GM19452 (cell line): ENCODE measurements at regions not wholly inside any gene's neighbourhood (a gene's known extent, or its start where the extent isn't known, plus 50 kb on each side); places are given as distances from the start of the nearest gene placed in this dataset.
"Not testable (repeated sequence)": the region's sequence is repeated elsewhere in the genome, so short reads cannot be mapped to it uniquely, and the experiment has no call there.

Experiments used
- ATAC-seq: cut with Tn5 transposase; IDR thresholded peaks from one replicate; pipeline ENCODE4 v1.9.1; 2021; ENCODE audit not compliant: unreplicated experiment

DNA sequence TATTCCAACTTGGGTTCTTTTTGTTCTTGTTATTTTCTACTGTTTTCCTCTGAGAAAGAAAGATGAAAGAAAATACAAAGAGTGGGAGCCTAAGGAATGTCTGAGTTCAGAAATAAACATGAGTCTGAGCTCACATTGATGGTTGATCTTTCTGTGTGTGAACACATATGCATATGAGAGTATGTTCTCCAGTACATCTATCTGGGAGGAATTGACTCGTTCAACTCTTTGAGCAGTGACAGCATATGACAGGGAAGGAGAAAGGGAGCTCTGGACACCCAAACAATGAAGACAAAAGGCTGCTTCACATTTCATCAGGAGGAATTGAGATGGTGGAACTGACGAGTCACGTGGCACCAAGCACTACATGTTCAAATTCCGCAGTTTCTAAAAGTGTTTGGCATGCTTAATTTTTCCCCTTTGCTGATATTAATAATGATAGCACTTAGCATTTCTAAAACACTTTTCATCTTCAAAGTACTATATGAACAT lies 229.8 kb upstream of the ACVR2A start:
- ATAC-seq: no peak

DNA sequence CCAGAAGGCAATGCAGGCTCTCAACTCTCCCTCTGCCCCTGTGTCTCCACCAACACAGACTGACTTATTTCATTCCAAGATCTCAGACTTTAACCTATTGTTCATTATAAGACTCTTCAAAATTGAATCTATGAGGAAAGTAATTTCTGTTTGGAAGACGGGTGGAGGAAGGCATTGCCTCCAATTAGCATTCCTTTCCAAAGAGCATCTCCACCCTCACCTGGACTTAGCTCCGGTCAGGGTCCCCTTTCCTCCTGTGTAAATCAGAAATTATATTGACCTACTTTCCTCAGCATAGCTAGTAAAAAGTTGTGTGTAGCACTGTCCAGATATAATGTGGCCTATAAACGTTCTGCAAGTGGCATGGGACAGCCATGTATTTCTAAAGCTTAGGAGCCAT lies 230.4 kb upstream of the ACVR2A start:
- ATAC-seq: no peak

DNA sequence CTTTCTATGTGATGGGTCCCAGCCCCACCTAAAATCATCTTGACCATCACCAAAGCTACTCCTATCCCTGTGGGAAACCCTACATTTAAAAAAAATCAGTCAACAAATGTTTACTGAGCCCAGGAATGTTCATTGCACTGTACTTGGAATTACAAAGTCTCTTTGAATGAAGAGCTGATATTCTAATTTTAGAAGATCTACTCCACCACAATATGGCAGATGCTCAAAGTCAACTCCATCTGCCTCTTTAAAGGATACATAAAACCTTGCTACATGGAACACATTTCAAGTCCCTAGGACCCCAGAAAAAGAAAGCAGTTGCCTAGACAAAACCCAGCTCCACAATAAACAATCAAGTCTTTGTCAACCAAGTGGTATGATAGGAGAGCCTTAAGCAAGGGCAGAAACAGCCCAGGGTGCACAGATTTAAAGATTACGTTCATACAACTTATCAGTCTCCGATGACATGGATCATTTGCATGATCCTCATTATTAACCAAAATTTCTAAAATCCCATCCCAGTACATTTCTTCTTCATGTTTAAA lies 234.3 kb upstream of the ACVR2A start:
- no peak for ATAC-seq

DNA sequence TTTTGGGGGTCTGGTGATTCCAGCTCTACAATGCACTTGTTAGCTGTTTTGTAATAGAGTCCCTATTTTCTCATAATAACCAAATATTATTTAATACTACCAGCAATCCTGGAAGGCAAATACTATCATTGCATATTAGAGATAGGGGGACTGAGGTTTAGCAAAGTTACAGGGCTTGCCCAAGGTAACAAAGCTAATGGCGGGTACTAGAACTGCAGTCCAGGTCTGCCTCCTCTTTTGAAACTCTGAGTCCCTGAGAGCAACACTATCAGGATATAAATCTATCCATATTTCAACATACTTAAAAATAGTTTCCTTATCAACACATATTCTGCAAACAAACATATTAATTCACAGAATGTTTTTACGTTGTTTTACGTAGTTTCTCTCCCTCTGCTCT lies 235.5 kb upstream of the ACVR2A start:
- no peak for ATAC-seq

DNA sequence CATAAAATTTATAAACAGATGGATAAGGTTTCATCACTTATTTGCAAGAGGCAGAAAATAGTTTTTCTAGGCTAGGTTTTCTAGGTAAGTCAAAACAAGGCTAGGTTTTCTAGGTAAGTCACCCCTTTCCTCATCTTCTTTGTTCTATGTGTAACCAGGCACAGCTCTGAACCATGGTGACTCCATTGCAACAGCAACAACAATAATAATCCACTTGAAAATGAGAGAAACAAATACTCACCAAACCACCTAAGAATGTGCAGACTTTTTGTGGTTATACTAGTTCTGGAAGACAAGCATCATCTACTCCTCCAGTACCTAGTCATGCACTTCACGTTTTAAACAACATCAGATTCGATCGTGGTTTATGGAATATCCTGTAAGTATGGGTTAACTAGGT lies 237.4 kb upstream of the ACVR2A start:
- no peak for ATAC-seq

DNA sequence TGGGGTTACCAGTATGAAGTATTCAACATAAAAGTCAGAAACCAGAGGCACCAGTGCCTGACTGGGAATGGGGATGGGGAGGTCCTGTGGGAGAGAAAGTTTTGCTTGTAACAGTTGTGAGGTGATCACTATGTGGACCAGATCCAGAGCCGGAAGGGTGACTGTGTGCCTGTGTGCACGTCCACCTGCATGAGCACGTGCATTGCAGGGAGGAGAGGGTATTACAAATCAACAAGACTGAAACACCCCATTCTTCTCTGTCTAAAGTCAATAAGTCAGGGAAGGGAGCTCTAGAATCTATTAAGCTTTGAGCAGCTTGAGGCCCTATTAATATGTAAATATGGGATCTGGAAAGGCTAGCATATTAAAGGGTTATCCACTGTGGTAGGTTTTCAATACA lies 241.0 kb upstream of the ACVR2A start:
- ATAC-seq: no peak

DNA sequence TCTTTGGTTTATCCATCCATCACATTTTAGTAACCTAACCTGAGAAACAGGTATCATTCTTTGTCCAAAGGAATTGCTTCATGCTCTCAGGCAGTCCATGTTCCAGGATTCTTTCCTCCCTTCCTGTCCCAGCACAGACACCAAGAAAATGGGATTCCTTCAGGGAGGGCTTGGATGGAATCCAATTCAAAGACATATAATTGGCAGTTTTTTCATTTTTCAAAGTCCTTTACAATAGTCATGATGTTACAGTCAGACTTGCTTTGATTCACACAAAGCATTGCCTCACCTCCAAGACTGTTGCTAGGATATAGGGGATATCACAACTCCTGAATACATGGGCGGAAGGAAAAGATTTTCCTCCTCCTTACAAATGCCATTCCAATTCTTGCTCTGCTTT lies 241.4 kb upstream of the ACVR2A start:
- no peak for ATAC-seq

DNA sequence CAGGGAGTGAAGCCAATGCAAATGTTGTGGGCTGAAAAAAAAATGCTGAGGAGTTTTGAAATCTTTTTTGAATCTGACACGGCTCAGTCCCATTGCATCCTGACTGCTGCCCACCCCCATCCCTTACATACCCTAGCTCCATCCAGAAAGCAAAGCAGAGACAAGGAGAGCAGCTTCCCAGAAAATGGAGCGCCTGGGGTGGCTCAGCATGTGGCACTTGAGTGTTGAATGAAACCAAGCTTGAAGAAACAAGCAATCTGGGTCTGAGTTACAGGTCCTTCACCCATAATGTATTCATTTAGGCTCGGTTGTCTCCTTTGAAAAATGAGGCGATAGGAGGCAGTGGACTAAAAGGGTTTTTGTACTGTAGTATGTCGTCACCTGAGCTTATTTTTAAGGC lies 244.2 kb upstream of the ACVR2A start:
- no peak for ATAC-seq

DNA sequence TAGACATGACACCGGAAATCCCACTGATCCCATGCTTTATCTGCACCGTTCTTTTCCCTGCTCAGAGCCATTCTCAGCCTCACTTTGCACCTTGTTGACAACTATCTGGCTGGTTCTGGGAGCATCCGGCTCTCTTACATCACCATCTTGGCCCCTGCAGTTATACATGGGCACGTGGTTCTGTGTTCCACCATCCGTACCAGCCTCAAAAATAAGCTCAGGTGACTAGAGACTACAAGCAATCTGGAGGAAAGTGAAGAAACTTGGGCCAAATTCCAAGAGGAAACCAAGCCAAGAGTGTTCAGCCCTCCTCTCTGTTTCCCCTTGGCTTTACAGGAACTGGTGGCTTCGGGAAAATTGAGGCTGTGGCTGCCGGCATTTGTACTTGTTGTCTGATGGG lies 244.6 kb upstream of the ACVR2A start:
- ATAC-seq: no peak

DNA sequence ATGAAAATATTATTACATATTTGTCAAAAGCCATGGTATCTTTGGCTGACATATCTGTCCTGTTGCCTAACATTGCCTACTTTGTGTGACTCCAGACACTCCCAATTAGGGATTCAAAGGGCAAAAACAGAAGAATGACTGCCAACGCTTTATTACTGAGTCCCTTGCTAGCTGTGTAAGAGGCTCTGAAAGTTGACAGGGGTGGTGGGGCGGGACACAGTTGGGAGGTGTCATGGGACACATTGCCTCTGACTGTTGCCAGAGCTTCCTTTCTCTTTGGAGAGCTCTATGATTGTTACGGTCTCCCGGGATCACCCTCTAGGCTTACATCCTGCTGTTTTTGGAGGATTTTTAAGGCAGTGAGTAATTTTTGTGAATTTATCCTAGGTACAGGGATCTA lies 249.6 kb upstream of the ACVR2A start:
- no peak for ATAC-seq

DNA sequence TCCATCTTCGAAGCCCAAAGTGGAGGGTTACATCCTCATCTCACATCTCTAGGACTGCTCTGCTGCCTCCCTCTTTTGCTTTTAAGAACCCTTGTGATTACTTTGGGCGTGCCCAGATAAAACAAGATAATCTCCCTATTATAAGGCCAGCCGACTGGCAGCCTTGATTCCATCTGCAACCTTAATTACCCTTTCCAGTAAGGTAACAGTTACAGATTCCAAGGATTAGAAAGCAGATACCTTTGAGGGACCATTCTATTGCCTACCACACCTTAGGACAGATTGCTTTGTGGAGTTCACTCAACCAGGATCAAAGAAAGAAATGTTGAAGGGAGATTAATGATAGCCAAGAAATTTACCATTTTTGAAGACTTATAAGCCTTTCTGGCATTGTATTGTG lies 250.8 kb upstream of the ACVR2A start:
- no peak for ATAC-seq

DNA sequence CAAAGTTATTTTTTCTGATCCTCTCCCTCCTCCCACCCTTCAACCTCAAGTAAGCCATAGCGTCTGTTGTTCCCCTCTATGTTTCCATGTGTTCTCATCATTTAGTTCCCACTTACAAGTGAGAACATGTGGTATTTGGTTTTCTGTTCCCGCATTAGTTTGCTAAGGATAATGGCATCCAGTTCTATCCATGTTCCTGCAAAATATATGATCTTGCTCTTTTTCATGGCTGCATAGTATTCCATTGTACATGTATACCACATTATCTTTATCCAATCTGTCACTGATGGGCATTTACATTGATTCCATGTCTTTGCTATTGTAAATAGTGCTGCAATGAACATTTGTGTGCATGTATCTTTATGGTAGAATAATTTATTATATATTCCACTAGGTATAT lies 252.0 kb upstream of the ACVR2A start:
- not testable (repeated sequence) for ATAC-seq

DNA sequence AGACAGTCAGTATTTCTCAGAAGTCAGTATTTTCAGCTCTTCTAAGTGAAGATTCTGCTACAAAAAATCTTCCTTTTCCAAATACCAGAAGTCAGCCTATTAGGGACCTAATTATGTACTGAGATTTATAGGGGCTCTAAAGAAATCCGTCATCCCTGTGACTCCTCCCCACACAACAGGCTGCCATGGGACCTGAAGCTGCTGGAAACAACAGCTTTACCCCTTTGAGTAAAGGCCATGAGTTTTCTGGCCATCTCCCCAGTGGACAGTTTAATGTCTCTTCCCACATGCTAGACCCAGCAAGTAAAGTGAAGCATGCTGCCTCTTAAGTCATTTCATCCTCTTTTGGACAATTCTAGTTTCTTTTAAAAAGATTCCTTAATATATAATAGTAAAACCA lies 255.7 kb upstream of the ACVR2A start:
- no peak for ATAC-seq

DNA sequence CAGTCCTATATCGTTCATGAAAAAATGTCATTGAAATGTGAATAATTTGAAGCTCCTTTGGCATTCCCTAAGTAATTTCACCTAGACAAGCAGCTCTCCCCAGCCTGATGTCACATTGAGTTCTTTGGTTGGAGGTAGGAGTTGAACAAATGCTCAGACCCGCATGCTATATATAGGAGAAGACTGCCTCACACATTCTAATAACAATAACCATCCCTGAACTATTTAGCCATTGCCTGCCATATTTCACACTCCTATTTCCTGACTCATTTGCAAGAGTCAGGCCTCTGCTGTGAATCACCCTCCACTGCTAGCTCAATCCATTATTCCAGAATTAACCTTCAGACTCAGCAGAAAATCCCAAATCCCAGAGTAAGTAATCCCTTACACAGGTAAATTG lies 256.6 kb upstream of the ACVR2A start:
- ATAC-seq: no peak

DNA sequence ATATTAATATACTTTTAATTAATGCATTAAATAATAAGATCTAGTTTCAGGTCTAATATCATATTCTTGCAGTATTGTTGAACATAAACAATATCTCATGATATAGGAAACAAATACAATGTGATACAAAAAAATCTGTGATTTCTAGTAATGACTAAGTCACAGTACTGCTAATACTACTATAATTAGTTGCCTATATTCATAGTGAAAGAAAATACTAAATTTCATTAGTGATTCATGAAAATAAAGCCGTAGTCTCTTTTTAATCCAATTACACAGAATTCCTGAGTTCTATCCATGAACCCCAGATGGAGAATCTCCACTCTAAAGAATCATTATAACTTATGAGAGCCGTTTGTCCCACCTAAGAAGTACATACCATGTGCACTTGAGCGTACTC lies 266.3 kb upstream of the ACVR2A start:
- no peak for ATAC-seq

DNA sequence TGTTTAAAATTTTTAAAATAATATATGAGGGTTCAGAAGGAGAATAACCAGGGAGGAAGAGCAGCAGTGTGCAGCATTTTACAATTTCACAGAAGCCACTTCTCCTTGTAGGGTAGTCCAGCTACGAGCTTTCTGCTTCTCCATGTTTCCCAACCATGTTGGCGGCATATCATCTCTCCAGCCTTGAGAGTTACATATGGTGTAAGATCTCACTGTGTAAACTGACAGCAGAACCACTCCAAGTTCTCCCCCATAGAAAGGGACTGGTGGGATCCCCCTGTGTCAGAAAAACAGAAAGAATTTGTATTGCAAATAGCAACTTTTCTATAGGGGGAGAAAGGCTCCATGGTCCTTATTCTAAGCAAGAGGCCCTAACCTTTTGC lies 266.8 kb upstream of the ACVR2A start:
- no peak for ATAC-seq

DNA sequence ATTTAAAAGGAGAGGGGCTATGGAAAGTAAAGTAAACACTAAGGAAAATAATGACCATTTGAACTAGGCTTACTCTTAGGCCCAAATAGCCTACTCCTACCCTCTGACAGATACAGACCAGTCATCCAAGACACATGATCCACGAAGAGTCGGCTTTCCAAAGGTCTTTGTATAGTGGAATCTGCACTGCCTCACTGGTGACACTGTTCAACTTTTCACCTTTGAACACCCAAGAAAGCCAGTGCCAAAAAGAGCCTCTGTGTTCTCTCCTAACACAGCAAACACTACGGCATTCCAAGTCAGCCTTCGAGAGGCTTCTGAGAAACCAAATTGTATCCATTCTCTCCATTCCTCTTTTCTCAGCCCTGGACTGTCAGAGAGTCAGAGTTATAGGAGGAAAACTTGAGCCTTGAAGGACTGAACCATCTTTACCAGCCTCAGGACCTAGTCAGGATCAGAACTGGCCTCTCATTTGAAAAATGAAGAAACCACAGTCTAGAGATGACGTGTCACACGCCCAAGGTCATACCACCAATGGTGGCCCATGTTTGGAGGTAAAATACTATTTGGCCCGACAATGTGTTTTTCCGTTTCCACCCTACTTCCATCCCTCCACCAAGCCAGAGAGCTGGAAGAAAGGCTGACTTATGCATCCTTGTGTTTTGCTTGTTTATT lies 267.4 kb upstream of the ACVR2A start:
- ATAC-seq: no peak

DNA sequence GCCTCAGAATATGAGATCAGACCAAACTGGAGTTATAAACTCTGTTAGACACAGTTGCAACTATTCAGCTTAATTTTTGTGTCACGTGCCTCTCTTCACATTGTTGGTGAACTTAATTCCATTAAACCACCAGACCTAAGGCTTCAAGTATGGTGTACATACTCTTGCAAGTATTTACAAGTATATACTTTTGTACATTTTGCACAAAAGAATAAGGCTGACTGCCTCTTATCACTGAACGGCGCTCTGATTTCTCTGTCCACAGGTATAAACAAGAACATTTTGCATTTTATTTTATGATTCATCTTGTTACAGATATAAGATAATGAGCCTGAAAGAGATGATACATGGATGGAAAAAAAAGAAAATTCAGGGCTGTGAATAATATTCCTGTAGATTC lies 269.7 kb upstream of the ACVR2A start:
- ATAC-seq: no peak

DNA sequence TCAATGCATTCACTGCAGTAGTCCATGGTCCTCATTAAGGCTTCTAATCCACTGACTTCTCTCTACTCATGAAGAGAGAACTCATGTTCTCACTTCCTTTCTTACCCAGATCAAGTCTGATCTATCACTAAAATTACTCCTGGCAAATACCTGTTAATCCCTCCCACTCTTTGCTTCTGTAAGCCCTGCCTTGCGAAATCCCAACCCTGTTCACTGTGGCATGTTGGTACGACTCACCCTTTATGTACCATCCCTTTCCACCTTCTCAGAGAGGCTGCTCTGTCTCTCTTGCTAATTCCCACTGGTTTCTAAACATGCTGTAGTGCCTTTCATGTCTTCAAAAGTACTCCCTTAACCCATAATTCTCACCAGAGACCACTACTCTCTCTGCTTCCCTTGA lies 272.2 kb upstream of the ACVR2A start:
- ATAC-seq: no peak

DNA sequence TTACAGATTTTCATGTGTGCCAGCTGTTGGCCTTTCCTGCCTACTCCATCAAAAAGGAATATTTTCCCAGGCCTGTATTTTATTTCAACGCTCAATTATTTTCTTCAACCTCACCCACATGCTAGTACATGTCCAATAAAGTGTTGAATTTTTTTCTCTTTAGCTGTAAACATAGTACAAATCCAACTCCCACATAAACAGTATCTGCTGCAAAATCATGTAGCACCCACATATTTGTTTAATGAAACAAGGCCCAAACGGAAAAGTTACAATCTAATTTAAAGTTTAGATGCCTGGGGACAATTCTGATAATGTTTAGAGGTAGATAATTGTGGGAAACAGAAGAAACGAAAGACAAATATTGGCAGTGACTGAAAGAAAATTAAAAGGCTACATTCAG lies 275.4 kb upstream of the ACVR2A start:
- no peak for ATAC-seq

DNA sequence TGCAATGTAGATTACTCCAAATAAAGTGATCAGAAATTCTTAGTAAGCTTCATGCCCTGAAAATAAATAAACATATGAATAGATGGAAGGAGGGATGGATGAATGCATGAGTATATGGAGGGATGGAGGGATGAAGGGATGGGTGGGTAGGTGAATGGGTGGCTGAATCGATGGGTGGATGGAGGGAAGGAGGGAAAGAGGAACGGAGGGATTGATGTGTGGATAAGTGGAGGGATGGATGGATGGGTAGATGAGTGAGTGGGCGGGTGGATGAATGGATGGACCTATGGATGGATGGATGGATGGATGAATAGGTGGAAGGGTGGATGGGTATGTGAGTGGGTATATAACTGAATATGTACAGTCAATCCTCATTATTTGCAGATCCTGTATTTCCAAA lies 276.7 kb upstream of the ACVR2A start:
- ATAC-seq: no peak

DNA sequence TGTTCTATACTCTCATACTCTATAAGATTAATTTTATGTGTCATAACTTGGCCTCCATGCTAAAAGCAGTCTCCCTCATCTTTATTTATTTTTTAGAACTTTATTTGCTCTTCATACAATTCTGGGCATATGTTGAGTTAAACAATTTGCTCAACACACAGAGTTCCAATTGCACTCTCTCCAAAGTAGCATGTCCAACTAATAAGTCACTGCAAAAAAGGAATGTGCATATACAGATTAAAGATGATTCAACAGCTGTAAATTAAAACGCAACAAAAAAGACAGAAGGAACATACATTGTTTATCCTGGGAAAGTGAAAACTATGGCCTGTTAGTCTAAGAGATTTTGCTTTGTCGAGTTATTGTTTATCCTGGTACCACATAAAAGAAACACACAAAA lies 277.7 kb upstream of the ACVR2A start:
- ATAC-seq: no peak

DNA sequence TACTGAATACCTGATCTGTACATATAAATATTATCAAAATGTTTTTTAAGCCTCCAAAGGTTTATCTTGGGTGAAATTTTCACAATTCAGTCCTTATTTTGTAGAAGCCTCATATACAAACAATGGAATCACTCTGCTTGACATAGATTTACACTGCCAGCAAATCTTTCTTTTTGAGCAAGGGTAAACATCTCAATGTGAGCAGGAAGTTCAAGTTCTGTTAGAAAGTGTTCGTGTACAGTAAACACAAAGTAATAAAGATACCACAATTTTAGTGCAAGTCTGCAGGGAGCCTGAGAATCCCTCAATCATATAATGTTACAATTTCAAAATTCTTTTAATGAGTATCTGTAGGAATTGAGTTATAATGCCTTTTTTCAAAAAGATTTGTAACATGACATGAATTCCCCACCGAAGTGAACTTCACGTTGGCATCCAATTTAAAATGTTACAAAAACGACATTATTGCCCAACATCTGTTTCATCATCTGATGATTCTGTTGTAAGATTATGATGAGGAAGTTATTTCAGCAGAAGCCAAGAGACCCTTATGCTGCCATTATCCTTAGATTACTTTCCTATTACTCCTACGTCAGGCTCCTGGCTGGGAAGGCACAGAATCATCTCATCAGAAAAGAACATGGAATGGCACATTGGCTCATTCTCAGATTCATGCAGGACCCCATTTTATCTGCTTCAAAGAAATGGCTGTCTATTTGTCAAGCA lies 283.9 kb upstream of the ACVR2A start:
- ATAC-seq: no peak
